Heart left ventricle (tissue), 13 donors: ENCODE measurements at regions not wholly inside any gene's neighbourhood (a gene's known extent, or its start where the extent isn't known, plus 50 kb on each side); places are given as distances from the start of the nearest gene placed in this dataset.

Experiments used
- POLR2A ChIP-seq, 2 donors: fragments of 450-650 bp; IDR thresholded peaks; one replicate each; pipeline ENCODE4 v1.6.1; 2017; ENCODE audit warnings: antibody characterized with exemption in 2 of 2, mild to moderate bottlenecking in 2 of 2, moderate library complexity in 2 of 2
- TF ChIP-seq, protein P1 (sequence below), 12 donors: fragments of 200-600 bp; sonication (generic) in 4 of 12; IDR thresholded peaks; one replicate each; pipeline versions ENCODE4 v1.5.0 to v1.8.0; 2018 to 2022; ENCODE audit warnings: antibody characterized with exemption in 12 of 12, mild to moderate bottlenecking in 5 of 12
- donor health status: ischemic (EF 13 %, LVEDD 7.1; RV severe dilation, severe dysfunction).
- donor health status: DM: no; HTN: yes; CAD: no.
- donor health status: DM: no; HTN: no; CAD: no.
- donor health status: ischemic (EF 25% LVEDD 6.9; RV normal size, moderate dysfunction).
- donor health status: ischemic (EF 25% LVEDD 5.7; RV mildly dilated, moderate dysfunction).
- donor health status: ischemic (EF 35%, LVEDD 5.7; RV mildly dilated, moderate dysfunction).
- donor health status: nonischemic (EF 11% LVEDD 7.7; RV severe dilation, severe dysfunction).
- donor health status: DM: yes; HTN: yes; CAD: no.
- donor health status: PGD.
- donor health status: ischemic (EF 29% LVEDD 5.4; RV normal size, mild dysfunction).
- donor health status: nonischemic (EF 23%, LVEDD 6.1; RV moderate dilation, normal function).

GRCh38 chr15:95990833-95991232 lies 339.7 kb upstream of the NR2F2 start:
- no peak for TF ChIP-seq POLR2A (IDR thresholded peaks at IDR 0.05)
- TF ChIP-seq, protein P1, sequence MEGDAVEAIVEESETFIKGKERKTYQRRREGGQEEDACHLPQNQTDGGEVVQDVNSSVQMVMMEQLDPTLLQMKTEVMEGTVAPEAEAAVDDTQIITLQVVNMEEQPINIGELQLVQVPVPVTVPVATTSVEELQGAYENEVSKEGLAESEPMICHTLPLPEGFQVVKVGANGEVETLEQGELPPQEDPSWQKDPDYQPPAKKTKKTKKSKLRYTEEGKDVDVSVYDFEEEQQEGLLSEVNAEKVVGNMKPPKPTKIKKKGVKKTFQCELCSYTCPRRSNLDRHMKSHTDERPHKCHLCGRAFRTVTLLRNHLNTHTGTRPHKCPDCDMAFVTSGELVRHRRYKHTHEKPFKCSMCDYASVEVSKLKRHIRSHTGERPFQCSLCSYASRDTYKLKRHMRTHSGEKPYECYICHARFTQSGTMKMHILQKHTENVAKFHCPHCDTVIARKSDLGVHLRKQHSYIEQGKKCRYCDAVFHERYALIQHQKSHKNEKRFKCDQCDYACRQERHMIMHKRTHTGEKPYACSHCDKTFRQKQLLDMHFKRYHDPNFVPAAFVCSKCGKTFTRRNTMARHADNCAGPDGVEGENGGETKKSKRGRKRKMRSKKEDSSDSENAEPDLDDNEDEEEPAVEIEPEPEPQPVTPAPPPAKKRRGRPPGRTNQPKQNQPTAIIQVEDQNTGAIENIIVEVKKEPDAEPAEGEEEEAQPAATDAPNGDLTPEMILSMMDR (IDR thresholded peaks at IDR 0.05): no peak
